Right lobe of liver (tissue), 4 donors: ENCODE measurements at regions not wholly inside any gene's neighbourhood (a gene's known extent, or its start where the extent isn't known, plus 50 kb on each side); places are given as distances from the start of the nearest gene placed in this dataset.

Experiments used
- POLR2A ChIP-seq: fragments of 450-650 bp; IDR thresholded peaks from one replicate; pipeline ENCODE4 v1.6.1; 2017; ENCODE audit warnings: antibody characterized with exemption, mild to moderate bottlenecking
- TF ChIP-seq, protein P1 (sequence below), 4 donors: fragments of 200-600 bp in 3 of 4; fragments of 450-650 bp in 1 of 4; IDR thresholded peaks; one replicate each; pipeline versions ENCODE4 v1.5.1 to v1.8.0; 2016 to 2022; ENCODE audit warnings: antibody characterized with exemption in 4 of 4, mild to moderate bottlenecking in 2 of 4
- donor health status: DM: no; HTN: no; CAD: no.
- donor health status: DM: no; HTN: no; CAD: no.
- donor health status: DM: no; HTN: yes; CAD: no.

DNA sequence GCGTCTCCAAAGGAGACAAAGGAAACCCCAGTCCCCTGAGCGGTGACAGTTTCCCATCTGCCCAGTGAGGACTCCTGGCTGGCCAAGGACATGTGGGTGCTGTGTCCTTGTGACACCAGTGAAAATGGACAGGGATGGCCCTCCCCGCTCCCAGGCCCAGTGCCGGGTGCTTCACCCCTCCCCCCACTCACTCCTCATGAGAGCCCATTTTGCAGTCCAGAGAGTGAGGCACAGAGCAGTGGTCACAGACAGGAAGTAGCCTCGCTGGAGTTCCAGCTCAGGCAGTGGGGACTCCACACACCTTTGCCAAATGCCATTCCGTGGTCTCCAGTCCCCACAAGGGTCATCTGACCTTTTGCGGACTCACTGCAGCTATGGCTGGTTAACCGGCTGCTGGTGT is 642.9 kb downstream of the PTPRU start:
- TF ChIP-seq, protein P1, sequence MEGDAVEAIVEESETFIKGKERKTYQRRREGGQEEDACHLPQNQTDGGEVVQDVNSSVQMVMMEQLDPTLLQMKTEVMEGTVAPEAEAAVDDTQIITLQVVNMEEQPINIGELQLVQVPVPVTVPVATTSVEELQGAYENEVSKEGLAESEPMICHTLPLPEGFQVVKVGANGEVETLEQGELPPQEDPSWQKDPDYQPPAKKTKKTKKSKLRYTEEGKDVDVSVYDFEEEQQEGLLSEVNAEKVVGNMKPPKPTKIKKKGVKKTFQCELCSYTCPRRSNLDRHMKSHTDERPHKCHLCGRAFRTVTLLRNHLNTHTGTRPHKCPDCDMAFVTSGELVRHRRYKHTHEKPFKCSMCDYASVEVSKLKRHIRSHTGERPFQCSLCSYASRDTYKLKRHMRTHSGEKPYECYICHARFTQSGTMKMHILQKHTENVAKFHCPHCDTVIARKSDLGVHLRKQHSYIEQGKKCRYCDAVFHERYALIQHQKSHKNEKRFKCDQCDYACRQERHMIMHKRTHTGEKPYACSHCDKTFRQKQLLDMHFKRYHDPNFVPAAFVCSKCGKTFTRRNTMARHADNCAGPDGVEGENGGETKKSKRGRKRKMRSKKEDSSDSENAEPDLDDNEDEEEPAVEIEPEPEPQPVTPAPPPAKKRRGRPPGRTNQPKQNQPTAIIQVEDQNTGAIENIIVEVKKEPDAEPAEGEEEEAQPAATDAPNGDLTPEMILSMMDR (IDR thresholded peaks at IDR 0.05), result no peak
- no peak for TF ChIP-seq POLR2A
